H9 (cell line): ENCODE measurements at regions not wholly inside any gene's neighbourhood (a gene's known extent, or its start where the extent isn't known, plus 50 kb on each side); places are given as distances from the start of the nearest gene placed in this dataset.

Source experiments
- DNase-seq: peaks from one replicate; pipeline ENCODE4 v3.0.0-alpha.2; 2017
- H2AFZ ChIP-seq: one replicate; pipeline ENCODE4 v1.6.1; 2013; ENCODE audit warnings: mild to moderate bottlenecking, low read length, control low read depth, moderate library complexity
- H2AK5ac ChIP-seq: 2 replicates; pipeline ENCODE4 v1.6.1; 2013; ENCODE audit warnings: low read length, control low read depth, mixed read lengths; ENCODE audit not compliant: insufficient read length
- H2BK120ac ChIP-seq: one replicate; pipeline ENCODE4 v1.6.1; 2013; ENCODE audit warnings: low read depth, mild to moderate bottlenecking, low read length, control low read depth, inconsistent platforms; ENCODE audit not compliant: poor library complexity, severe bottlenecking
- H2BK12ac ChIP-seq: 2 replicates; pipeline ENCODE4 v1.6.1; 2013; ENCODE audit warnings: low read length, control low read depth, mixed read lengths, low read depth; ENCODE audit not compliant: insufficient read length
- H2BK15ac ChIP-seq: 2 replicates; pipeline ENCODE4 v1.6.1; 2013; ENCODE audit warnings: low read depth, low read length, control low read depth
- H2BK20ac ChIP-seq: one replicate; pipeline ENCODE4 v1.6.1; 2013; ENCODE audit warnings: low read depth, mild to moderate bottlenecking, low read length, control low read depth, inconsistent platforms; ENCODE audit not compliant: poor library complexity, severe bottlenecking
- H2BK5ac ChIP-seq: 2 replicates; pipeline ENCODE4 v1.6.1; 2013; ENCODE audit warnings: low read length, control low read depth, mixed read lengths; ENCODE audit not compliant: insufficient read length
- H3K14ac ChIP-seq: 2 replicates; pipeline ENCODE4 v1.6.1; 2013; ENCODE audit warnings: low read length, control low read depth; ENCODE audit not compliant: insufficient read depth
- H3K18ac ChIP-seq: 2 replicates; pipeline ENCODE4 v1.6.1; 2013; ENCODE audit warnings: low read depth, mild to moderate bottlenecking, mixed read lengths, low read length, control low read depth; ENCODE audit not compliant: insufficient read length
- H3K23ac ChIP-seq: 2 replicates; pipeline ENCODE4 v1.6.1; 2013; ENCODE audit warnings: low read length, control low read depth, mixed read lengths, low read depth; ENCODE audit not compliant: insufficient read length
- H3K23me2 ChIP-seq: 2 replicates; pipeline ENCODE4 v1.6.1; 2013; ENCODE audit warnings: low read depth, mild to moderate bottlenecking, mixed read lengths, low read length, control low read depth; ENCODE audit not compliant: insufficient read length, poor library complexity, severe bottlenecking
- H3K27ac ChIP-seq: 2 replicates; pipeline ENCODE4 v1.5.1; 2013; ENCODE audit warnings: low read length, control low read depth, mixed read lengths, low read depth; ENCODE audit not compliant: insufficient read length
- H3K27me3 ChIP-seq: 2 replicates; pipeline ENCODE4 v1.6.1; 2013; ENCODE audit warnings: low read length, control low read depth, inconsistent platforms; ENCODE audit not compliant: insufficient read depth
- H3K4ac ChIP-seq: 2 replicates; pipeline ENCODE4 v1.6.1; 2013; ENCODE audit warnings: low read depth, mild to moderate bottlenecking, control low read depth, inconsistent platforms, low read length, moderate library complexity
- H3K4me1 ChIP-seq: 2 replicates; pipeline ENCODE4 v1.6.1; 2013; ENCODE audit warnings: low read length, control low read depth, inconsistent platforms; ENCODE audit not compliant: insufficient read depth
- H3K4me2 ChIP-seq: 2 replicates; pipeline ENCODE4 v1.6.1; 2013; ENCODE audit warnings: low read length, control low read depth, mixed read lengths; ENCODE audit not compliant: insufficient read length, insufficient read depth
- H3K56ac ChIP-seq: 2 replicates; pipeline ENCODE4 v1.6.1; 2013; ENCODE audit warnings: low read depth, mild to moderate bottlenecking, mixed read lengths, low read length, control low read depth; ENCODE audit not compliant: insufficient read length
- H3K79me1 ChIP-seq: 2 replicates; pipeline ENCODE4 v1.6.1; 2013; ENCODE audit warnings: low read depth, mild to moderate bottlenecking, moderate library complexity, low read length, control low read depth, inconsistent platforms; ENCODE audit not compliant: insufficient read depth, poor library complexity, severe bottlenecking
- H3K79me2 ChIP-seq: 2 replicates; pipeline ENCODE4 v1.6.1; 2013; ENCODE audit warnings: low read length, control low read depth, inconsistent platforms; ENCODE audit not compliant: insufficient read depth
- H3K9ac ChIP-seq: 2 replicates; pipeline ENCODE4 v1.6.1; 2013; ENCODE audit warnings: low read length, control low read depth, mixed read lengths; ENCODE audit not compliant: insufficient read length; ENCODE audit errors: extremely low read depth
- H3K9me3 ChIP-seq: one replicate; pipeline ENCODE4 v1.6.1; 2013; ENCODE audit warnings: low read depth, low read length, inconsistent platforms; ENCODE audit not compliant: control insufficient read depth
- H3T11ph ChIP-seq: one replicate; pipeline ENCODE4 v1.6.1; 2013; ENCODE audit warnings: mild to moderate bottlenecking, low read length, control low read depth, inconsistent platforms
- H4K20me1 ChIP-seq: one replicate; pipeline ENCODE4 v1.6.1; 2013; ENCODE audit not compliant: control insufficient read depth, insufficient read length, insufficient read depth
- H4K5ac ChIP-seq: 2 replicates; pipeline ENCODE4 v1.6.1; 2013; ENCODE audit warnings: low read depth, mild to moderate bottlenecking, mixed read lengths, low read length, control low read depth; ENCODE audit not compliant: insufficient read length
- H4K8ac ChIP-seq: replicated peaks from 2 replicates; pipeline ENCODE4 v1.6.1; 2013; ENCODE audit warnings: low read length, control low read depth, mixed read lengths, low read depth; ENCODE audit not compliant: insufficient read length
- H4K91ac ChIP-seq: 2 replicates; pipeline ENCODE4 v1.6.1; 2013; ENCODE audit warnings: low read depth, mild to moderate bottlenecking, moderate library complexity, mixed read lengths, low read length, control low read depth; ENCODE audit not compliant: insufficient read length
- H3K27ac Mint-ChIP-seq, 3 experiments: 2 replicates in 2 of 3; 3 replicates in 1 of 3; pipeline ENCODE4 v1.8.0; 2020 to 2021; ENCODE audit warnings: mixed read lengths in 3 of 3, mild to moderate bottlenecking in 1 of 3, moderate library complexity in 1 of 3
- H3K27me3 Mint-ChIP-seq: 2 replicates; pipeline ENCODE4 v1.8.0; 2021; ENCODE audit warnings: low read depth, mild to moderate bottlenecking, moderate library complexity, mixed read lengths
- H3K36me3 Mint-ChIP-seq, 3 experiments: 2 replicates in 2 of 3; 3 replicates in 1 of 3; pipeline ENCODE4 v1.8.0; 2020 to 2021; ENCODE audit warnings: low read depth in 3 of 3, mixed read lengths in 3 of 3; ENCODE audit not compliant: insufficient read depth in 1 of 3
- H3K4me1 Mint-ChIP-seq, 2 experiments: 2 replicates each; pipeline ENCODE4 v1.8.0; 2020; ENCODE audit warnings: mixed read lengths in 2 of 2
- H3K4me3 Mint-ChIP-seq, 2 experiments: 2 replicates in 1 of 2; 3 replicates in 1 of 2; pipeline ENCODE4 v1.8.0; 2020 to 2021; ENCODE audit warnings: mild to moderate bottlenecking in 2 of 2, mixed read lengths in 2 of 2, moderate library complexity in 1 of 2
- H3K9me3 Mint-ChIP-seq, 2 experiments: 2 replicates in 1 of 2; 3 replicates in 1 of 2; pipeline ENCODE4 v1.8.0; 2020; ENCODE audit warnings: mild to moderate bottlenecking in 2 of 2, mixed read lengths in 2 of 2, moderate library complexity in 1 of 2
- CTCF ChIP-seq: fragments of 200-600 bp; sonication (generic); conservative IDR thresholded peaks from 3 replicates; pipeline ENCODE4 v1.8.0; 2021; ENCODE audit warnings: antibody characterized with exemption, mild to moderate bottlenecking
- WGBS: extraction: QIAGEN DNeasy Blood & Tissue Kit; methylation state at CpG from one replicate; pipeline ENCODE4 v1.1.7; 2013; ENCODE audit warnings: missing lambda C conversion rate, low lambda C conversion rate, mixed read lengths; ENCODE audit not compliant: insufficient read length; ENCODE audit errors: extremely low coverage; 5-methylcytosine and 5-hydroxymethylcytosine counted together

DNA sequence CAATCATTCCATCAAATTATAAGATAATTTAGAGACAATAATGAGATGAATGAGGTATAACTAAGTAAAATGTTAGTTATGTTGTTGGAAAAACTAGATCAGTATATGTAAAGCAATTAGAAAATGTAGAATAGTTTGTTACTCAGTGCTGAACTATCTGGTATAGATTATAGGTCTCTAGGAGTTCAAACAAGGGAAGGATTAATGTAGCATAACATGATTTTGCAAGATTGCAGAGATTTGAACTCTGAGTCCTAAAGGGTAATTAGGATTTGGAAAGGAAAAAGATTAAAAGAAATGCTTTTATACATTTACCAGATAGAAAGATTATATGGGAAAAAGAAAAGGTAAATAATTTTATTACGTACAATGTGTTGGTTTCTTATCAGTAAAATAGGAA is 246.3 kb downstream of the KCNC2 start:
- H2BK12ac ChIP-seq = no peak overlapping the region
- no peak overlapping the region for H3T11ph ChIP-seq
- H4K8ac ChIP-seq = no peak overlapping the region
- no peak overlapping the region for H3K23ac ChIP-seq
- H4K5ac ChIP-seq = no peak overlapping the region
- no peak overlapping the region for H3K56ac ChIP-seq
- no peak overlapping the region for H3K27ac Mint-ChIP-seq
- H3K36me3 Mint-ChIP-seq = no peaks in the 10 kb centered on the region
- no peaks in the 10 kb centered on the region for H3K79me2 ChIP-seq
- no peak overlapping the region for H2BK5ac ChIP-seq
- no peaks in the 10 kb centered on the region for H3K27me3 ChIP-seq
- no peak overlapping the region for H3K4me3 Mint-ChIP-seq
- H3K9me3 Mint-ChIP-seq = no peaks in the 10 kb centered on the region
- no peak overlapping the region for H2BK20ac ChIP-seq
- no peaks in the 10 kb centered on the region for H3K9me3 ChIP-seq
- H2BK120ac ChIP-seq = no peak overlapping the region
- no peaks in the 10 kb centered on the region for H3K4me1 ChIP-seq
- H3K9ac ChIP-seq = no peak overlapping the region
- H3K4ac ChIP-seq = no peak overlapping the region
- H3K4me1 Mint-ChIP-seq = no peaks in the 10 kb centered on the region
- no peak overlapping the region for H3K18ac ChIP-seq
- H3K79me1 ChIP-seq = no peaks in the 10 kb centered on the region
- no peak overlapping the region for H2AFZ ChIP-seq
- H4K91ac ChIP-seq = no peak overlapping the region
- H3K4me2 ChIP-seq = no peak overlapping the region
- no peak for TF ChIP-seq CTCF
- H3K23me2 ChIP-seq = no peaks in the 10 kb centered on the region
- WGBS = 100% methylated on average over 1 of the region's 1 CpG
- no peaks in the 10 kb centered on the region for H3K27me3 Mint-ChIP-seq
- no peak overlapping the region for H3K27ac ChIP-seq
- H4K20me1 ChIP-seq = no peaks in the 10 kb centered on the region
- H3K14ac ChIP-seq = no peak overlapping the region
- no peak overlapping the region for H2BK15ac ChIP-seq
- no peak for DNase-seq
- no peak overlapping the region for H2AK5ac ChIP-seq
